ENCODE measurements at regions not wholly inside any gene's neighbourhood (a gene's known extent, or its start where the extent isn't known, plus 50 kb on each side); places are given as distances from the start of the nearest gene placed in this dataset.
"Not testable (repeated sequence)": the region's sequence is repeated elsewhere in the genome, so short reads cannot be mapped to it uniquely, and the experiment has no call there.

GRCh38 chr5:79890119-79890929 lies 100.7 kb downstream of the MTX3 start:
- Mint-ChIP-seq H3K36me3 (ENCODE audit: insufficient read depth, unreplicated experiment) (no peaks in the 10 kb centered on the region), H3K27ac (ENCODE audit: unreplicated experiment) (no peak overlapping the region), H3K4me3 (ENCODE audit: low read depth, unreplicated experiment) (no peak overlapping the region), H3K9me3 (ENCODE audit: low read depth, unreplicated experiment) (peaks cover 2% of the 10 kb centered on the region), H3K4me1 (ENCODE audit: low read depth, unreplicated experiment) (no peaks in the 10 kb centered on the region), H3K27me3 (ENCODE audit: unreplicated experiment) (peaks cover 72% of the 10 kb centered on the region)
- intact Hi-C loops (cut with micrococcal nuclease; ENCODE audit: unreplicated experiment), result no loop called here
- no TSS peak for BruUV-seq (replicated peaks)
- no peak for TF ChIP-seq CTCF (IDR thresholded peaks at IDR 0.05; ENCODE audit: unreplicated experiment)
- no peak for DNase-seq
- CTCF ChIA-PET, result no interaction called here

DNA sequence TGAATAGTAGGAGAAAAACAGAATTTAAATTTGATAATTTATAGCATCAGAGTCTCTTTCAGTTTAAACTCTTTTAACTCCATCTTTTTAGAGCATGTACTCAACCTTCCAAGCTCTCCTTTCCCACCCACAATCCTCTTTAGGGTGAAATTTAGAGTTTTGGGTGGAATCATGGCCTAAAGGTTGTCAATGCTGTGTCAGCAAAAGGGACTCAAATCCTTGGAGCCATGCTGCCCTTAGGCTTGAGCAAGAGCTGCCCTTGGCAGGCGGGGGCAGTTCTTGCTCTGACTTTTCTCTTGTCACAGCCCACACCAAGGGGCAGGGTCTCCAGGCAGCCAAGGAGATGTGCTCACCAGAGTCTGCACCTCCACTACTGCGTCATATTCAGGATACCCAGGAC lies 102.4 kb downstream of the MTX3 start:
- Mint-ChIP-seq H3K27me3 (ENCODE audit: unreplicated experiment) (peaks cover 72% of the 10 kb centered on the region), H3K27ac (ENCODE audit: unreplicated experiment) (no peak overlapping the region), H3K36me3 (ENCODE audit: insufficient read depth, unreplicated experiment) (no peaks in the 10 kb centered on the region), H3K4me3 (ENCODE audit: low read depth, unreplicated experiment) (no peak overlapping the region), H3K4me1 (ENCODE audit: low read depth, unreplicated experiment) (no peaks in the 10 kb centered on the region), H3K9me3 (ENCODE audit: low read depth, unreplicated experiment) (peaks cover 2% of the 10 kb centered on the region)
- intact Hi-C loops (cut with micrococcal nuclease; ENCODE audit: unreplicated experiment), result no loop called here
- no TSS peak for BruUV-seq (replicated peaks)
- TF ChIP-seq CTCF (IDR thresholded peaks at IDR 0.05; ENCODE audit: unreplicated experiment), result no peak
- no peak for DNase-seq
- CTCF ChIA-PET, result interaction anchor here (0.5 kb wide), 1 partner anchor 158 kb away, joined by 3 read pairs; no protein-coding TSS in a partner anchor

- no peak for DNase-seq
- no peak overlapping the region for H3K4me3 Mint-ChIP-seq (ENCODE audit: low read depth, unreplicated experiment)
- peaks cover 72% of the 10 kb centered on the region for H3K27me3 Mint-ChIP-seq (ENCODE audit: unreplicated experiment)
- no peak for TF ChIP-seq CTCF (IDR thresholded peaks at IDR 0.05; ENCODE audit: unreplicated experiment)
- intact Hi-C loops (cut with micrococcal nuclease; ENCODE audit: unreplicated experiment), result no loop called here
- no peak overlapping the region for H3K27ac Mint-ChIP-seq (ENCODE audit: unreplicated experiment)
- BruUV-seq (replicated peaks), result no TSS peak
- peaks cover 2% of the 10 kb centered on the region for H3K9me3 Mint-ChIP-seq (ENCODE audit: low read depth, unreplicated experiment)
- no peaks in the 10 kb centered on the region for H3K4me1 Mint-ChIP-seq (ENCODE audit: low read depth, unreplicated experiment)
- CTCF ChIA-PET, result no interaction called here
- no peaks in the 10 kb centered on the region for H3K36me3 Mint-ChIP-seq (ENCODE audit: insufficient read depth, unreplicated experiment)
These were observed 104.0 kb downstream of the MTX3 start for GRCh38 chr5:79886925-79887655.

DNA sequence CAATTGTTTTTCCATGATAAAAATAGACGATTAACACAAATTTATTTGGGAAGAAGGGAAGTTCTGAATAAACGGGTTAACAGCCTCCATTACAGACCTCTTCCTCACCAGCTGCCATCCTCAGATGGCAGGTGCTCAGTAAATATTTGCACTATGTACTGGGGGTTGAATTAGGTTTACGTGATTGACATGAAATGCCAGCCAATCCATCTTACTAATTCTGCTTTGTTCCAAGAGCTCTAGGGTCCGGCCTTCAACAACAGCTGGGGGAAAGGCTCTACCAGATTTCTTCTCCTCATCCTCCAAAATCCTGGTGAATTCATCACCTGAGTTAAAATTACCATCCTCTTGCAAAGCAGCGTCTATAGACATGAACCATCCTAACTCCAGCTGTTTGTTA lies 104.6 kb downstream of the MTX3 start:
- peaks cover 2% of the 10 kb centered on the region for H3K9me3 Mint-ChIP-seq (ENCODE audit: low read depth, unreplicated experiment)
- H3K27ac Mint-ChIP-seq (ENCODE audit: unreplicated experiment), result no peak overlapping the region
- DNase-seq, result no peak
- no peaks in the 10 kb centered on the region for H3K4me1 Mint-ChIP-seq (ENCODE audit: low read depth, unreplicated experiment)
- BruUV-seq (replicated peaks), result no TSS peak
- no peak for TF ChIP-seq CTCF (IDR thresholded peaks at IDR 0.05; ENCODE audit: unreplicated experiment)
- H3K36me3 Mint-ChIP-seq (ENCODE audit: insufficient read depth, unreplicated experiment), result no peaks in the 10 kb centered on the region
- intact Hi-C loops (cut with micrococcal nuclease; ENCODE audit: unreplicated experiment), result no loop called here
- H3K27me3 Mint-ChIP-seq (ENCODE audit: unreplicated experiment), result peaks cover 66% of the 10 kb centered on the region
- H3K4me3 Mint-ChIP-seq (ENCODE audit: low read depth, unreplicated experiment), result no peak overlapping the region
- CTCF ChIA-PET, result no interaction called here

DNA sequence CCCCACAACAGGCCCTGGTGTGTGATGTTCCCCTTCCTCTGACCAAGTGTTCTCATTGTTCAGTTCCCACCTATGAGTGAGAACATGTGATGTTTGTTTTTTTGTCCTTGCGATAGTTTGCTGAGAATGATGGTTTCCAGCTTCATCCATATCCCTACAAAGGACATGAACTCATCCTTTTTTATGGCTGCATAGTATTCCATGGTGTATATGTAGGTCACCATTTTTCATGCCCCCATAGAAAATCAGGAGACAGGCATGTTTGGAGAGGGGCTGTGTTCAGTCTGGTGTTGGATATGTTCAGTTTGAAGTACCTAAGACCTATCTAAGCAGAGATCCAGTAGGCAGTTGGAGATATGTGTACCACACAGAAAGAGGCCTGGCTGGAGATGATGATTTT lies 111.2 kb downstream of the MTX3 start:
- H3K4me1 Mint-ChIP-seq (ENCODE audit: low read depth, unreplicated experiment); H3K4me3 Mint-ChIP-seq (ENCODE audit: low read depth, unreplicated experiment); H3K36me3 Mint-ChIP-seq (ENCODE audit: insufficient read depth, unreplicated experiment); BruUV-seq (replicated peaks); H3K27ac Mint-ChIP-seq (ENCODE audit: unreplicated experiment); H3K9me3 Mint-ChIP-seq (ENCODE audit: low read depth, unreplicated experiment); DNase-seq; CTCF ChIA-PET: not testable (repeated sequence)
- peaks cover 57% of the 10 kb centered on the region for H3K27me3 Mint-ChIP-seq (ENCODE audit: unreplicated experiment)
- intact Hi-C loops (cut with micrococcal nuclease; ENCODE audit: unreplicated experiment), result loop anchor here (5.0 kb wide), 1 partner anchor 202 kb away; no protein-coding TSS in a partner anchor
